HG03139 (cell line): ENCODE measurements at regions not wholly inside any gene's neighbourhood (a gene's known extent, or its start where the extent isn't known, plus 50 kb on each side); places are given as distances from the start of the nearest gene placed in this dataset.

Source experiments
- ATAC-seq: cut with Tn5 transposase; IDR thresholded peaks from one replicate; pipeline ENCODE4 v1.9.1; 2021; ENCODE audit not compliant: unreplicated experiment

- no peak for ATAC-seq
These were observed 453.5 kb downstream of the MIAT start for GRCh38 chr22:27110665-27111451.

GRCh38 chr22:27111796-27112672, 454.6 kb downstream of the MIAT start:
- no peak for ATAC-seq

- no peak for ATAC-seq
These were observed 455.8 kb downstream of the MIAT start for GRCh38 chr22:27113211-27113635.

GRCh38 chr22:27113641-27114040, 456.3 kb downstream of the MIAT start:
- no peak for ATAC-seq

- ATAC-seq, result no peak
These were observed 456.8 kb downstream of the MIAT start for GRCh38 chr22:27114186-27114585.

GRCh38 chr22:27115410-27115809, 458.0 kb downstream of the MIAT start:
- no peak for ATAC-seq

GRCh38 chr22:27115816-27116256, 458.4 kb downstream of the MIAT start:
- no peak for ATAC-seq

- ATAC-seq, result no peak
These were observed 459.1 kb downstream of the MIAT start for GRCh38 chr22:27116312-27117086.

- ATAC-seq, result no peak
These were observed 462.6 kb downstream of the MIAT start for GRCh38 chr22:27120036-27120435.

GRCh38 chr22:27122574-27122973, 465.2 kb downstream of the MIAT start:
- ATAC-seq, result no peak

- no peak for ATAC-seq
These were observed 466.5 kb downstream of the MIAT start for GRCh38 chr22:27123880-27124279.

GRCh38 chr22:27124351-27124966, 467.1 kb downstream of the MIAT start:
- no peak for ATAC-seq

GRCh38 chr22:27125539-27125938, 468.2 kb downstream of the MIAT start:
- ATAC-seq, result no peak

GRCh38 chr22:27127911-27128310, 470.5 kb downstream of the MIAT start:
- ATAC-seq, result no peak

GRCh38 chr22:27128461-27129085, 471.2 kb downstream of the MIAT start:
- ATAC-seq, result no peak

- no peak for ATAC-seq
These were observed 471.9 kb downstream of the MIAT start for GRCh38 chr22:27129266-27129665.

GRCh38 chr22:27130906-27131305, 473.5 kb downstream of the MIAT start:
- ATAC-seq, result no peak

- no peak for ATAC-seq
These were observed 474.0 kb downstream of the MIAT start for GRCh38 chr22:27131346-27131745.

GRCh38 chr22:27132400-27132799, 475.0 kb downstream of the MIAT start:
- ATAC-seq, result no peak

- no peak for ATAC-seq
These were observed 475.6 kb downstream of the MIAT start for GRCh38 chr22:27133019-27133431.
